ENCODE measurements at regions not wholly inside any gene's neighbourhood (a gene's known extent, or its start where the extent isn't known, plus 50 kb on each side); places are given as distances from the start of the nearest gene placed in this dataset.

DNA sequence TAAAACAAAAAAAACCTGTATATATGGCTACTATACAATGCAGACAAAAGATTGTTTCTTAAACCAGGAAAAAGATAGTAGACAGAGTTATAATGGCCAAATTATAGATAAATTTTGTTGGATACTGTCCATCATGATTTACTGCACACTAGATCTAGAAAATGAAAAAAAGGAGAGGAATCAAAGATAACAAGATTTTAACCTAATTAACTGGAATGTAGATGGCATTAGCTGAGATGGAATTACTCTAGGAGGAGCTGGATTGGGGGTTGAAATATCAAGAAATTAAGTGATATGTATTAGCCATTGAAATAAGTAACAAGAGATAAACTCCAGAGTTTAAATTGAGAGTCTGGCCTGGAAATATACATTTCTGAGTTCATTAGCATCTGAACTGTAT, 1489.1 kb downstream of the PLA2G4A start:
- DNase-seq (ENCODE audit: low read depth, low spot score), result no peak
- H3K4me3 ChIP-seq (ENCODE audit: low read length), result no peak overlapping the region
- no peaks in the 10 kb centered on the region for H3K36me3 ChIP-seq (ENCODE audit: control insufficient read depth, insufficient read depth, low read length)
- H3K9me3 ChIP-seq (ENCODE audit: control insufficient read depth, insufficient read depth, low read length), result no peaks in the 10 kb centered on the region
- no peak overlapping the region for H3K27ac ChIP-seq (ENCODE audit: low read length)
- no peaks in the 10 kb centered on the region for H3K27me3 ChIP-seq (ENCODE audit: control insufficient read depth, insufficient read depth, low read length)
- no peaks in the 10 kb centered on the region for H3K4me1 ChIP-seq (ENCODE audit: control insufficient read depth, insufficient read depth, low read length)

DNA sequence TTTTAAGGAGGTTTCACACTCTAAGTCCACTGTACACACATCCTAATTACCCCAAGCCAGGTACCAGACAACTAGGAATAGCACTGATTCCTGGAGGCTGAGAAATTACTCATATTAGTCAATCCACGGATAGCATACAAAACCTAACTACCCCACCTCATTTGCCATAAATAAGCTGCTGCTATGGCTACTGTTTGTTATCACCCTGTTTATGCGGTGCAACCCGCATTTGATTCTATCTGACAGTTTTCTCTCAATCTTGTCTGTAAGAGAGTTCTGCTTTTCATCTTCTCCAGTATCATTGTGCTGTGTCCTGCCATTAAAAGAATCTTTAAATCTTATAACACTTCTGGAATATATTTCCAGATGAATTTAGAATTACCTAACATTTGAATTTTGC, 1496.5 kb downstream of the PLA2G4A start:
- H3K9me3 ChIP-seq (ENCODE audit: control insufficient read depth, insufficient read depth, low read length), result no peaks in the 10 kb centered on the region
- H3K36me3 ChIP-seq (ENCODE audit: control insufficient read depth, insufficient read depth, low read length), result no peaks in the 10 kb centered on the region
- no peak overlapping the region for H3K4me3 ChIP-seq (ENCODE audit: low read length)
- H3K27me3 ChIP-seq (ENCODE audit: control insufficient read depth, insufficient read depth, low read length), result no peaks in the 10 kb centered on the region
- WGBS (ENCODE audit: insufficient coverage, insufficient read length), result no CpG with 5 or more reads among the region's 3 CpGs
- H3K4me1 ChIP-seq (ENCODE audit: control insufficient read depth, insufficient read depth, low read length), result no peaks in the 10 kb centered on the region
- H3K27ac ChIP-seq (ENCODE audit: low read length), result no peak overlapping the region
- no peak for DNase-seq (ENCODE audit: low read depth, low spot score)

DNA sequence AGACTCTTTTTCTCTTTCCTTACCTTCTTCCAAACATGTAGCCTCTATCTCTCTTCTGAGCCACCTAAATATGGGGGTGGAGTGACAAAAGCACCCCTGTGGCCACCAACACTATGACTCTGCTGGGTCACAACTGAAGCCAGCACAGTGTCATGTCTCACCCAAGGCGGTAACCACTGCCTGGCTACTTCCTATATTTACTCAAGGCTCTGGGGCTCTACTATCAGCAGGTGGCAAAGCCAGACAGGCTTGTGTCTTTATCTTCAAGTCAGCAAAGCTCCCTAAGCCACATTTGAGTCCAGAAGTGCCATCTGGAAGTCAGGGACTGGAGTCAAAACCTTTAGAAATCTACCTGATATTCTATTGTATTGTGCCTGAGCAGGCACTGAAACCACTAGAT, 1515.2 kb downstream of the PLA2G4A start:
- no peaks in the 10 kb centered on the region for H3K27me3 ChIP-seq (ENCODE audit: control insufficient read depth, insufficient read depth, low read length)
- DNase-seq (ENCODE audit: low read depth, low spot score), result no peak
- no peaks in the 10 kb centered on the region for H3K4me1 ChIP-seq (ENCODE audit: control insufficient read depth, insufficient read depth, low read length)
- H3K36me3 ChIP-seq (ENCODE audit: control insufficient read depth, insufficient read depth, low read length), result no peaks in the 10 kb centered on the region
- no peak overlapping the region for H3K4me3 ChIP-seq (ENCODE audit: low read length)
- no peaks in the 10 kb centered on the region for H3K9me3 ChIP-seq (ENCODE audit: control insufficient read depth, insufficient read depth, low read length)
- no peak overlapping the region for H3K27ac ChIP-seq (ENCODE audit: low read length)
- no CpG with 5 or more reads among the region's 1 CpG for WGBS (ENCODE audit: insufficient coverage, insufficient read length)

DNA sequence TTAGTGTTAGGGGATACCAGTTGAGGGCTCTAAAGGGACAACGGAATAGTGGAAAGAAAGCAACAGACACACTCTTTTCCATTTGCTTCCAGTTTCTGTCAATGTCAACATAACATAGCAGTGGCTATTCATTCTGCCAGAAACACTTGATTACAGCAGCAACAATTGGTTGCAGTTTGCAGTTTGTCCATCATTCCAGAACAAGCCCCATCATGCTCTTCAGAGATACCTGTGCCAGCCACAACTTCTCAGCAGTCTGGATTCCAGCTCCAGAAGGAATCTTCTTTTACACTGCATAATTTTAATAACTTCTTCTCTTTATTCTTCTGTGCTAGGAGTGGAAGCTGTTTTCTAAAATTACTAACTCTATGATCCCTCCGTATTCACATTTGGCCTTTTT, 1521.4 kb downstream of the PLA2G4A start:
- Histone ChIP-seq H3K27ac (ENCODE audit: low read length) (no peak overlapping the region), H3K9me3 (ENCODE audit: control insufficient read depth, insufficient read depth, low read length) (no peaks in the 10 kb centered on the region), H3K36me3 (ENCODE audit: control insufficient read depth, insufficient read depth, low read length) (no peaks in the 10 kb centered on the region), H3K4me3 (ENCODE audit: low read length) (no peak overlapping the region), H3K27me3 (ENCODE audit: control insufficient read depth, insufficient read depth, low read length) (no peaks in the 10 kb centered on the region), H3K4me1 (ENCODE audit: control insufficient read depth, insufficient read depth, low read length) (no peaks in the 10 kb centered on the region)
- no peak for DNase-seq (ENCODE audit: low read depth, low spot score)
- WGBS (ENCODE audit: insufficient coverage, insufficient read length), result no CpG with 5 or more reads among the region's 2 CpGs

DNA sequence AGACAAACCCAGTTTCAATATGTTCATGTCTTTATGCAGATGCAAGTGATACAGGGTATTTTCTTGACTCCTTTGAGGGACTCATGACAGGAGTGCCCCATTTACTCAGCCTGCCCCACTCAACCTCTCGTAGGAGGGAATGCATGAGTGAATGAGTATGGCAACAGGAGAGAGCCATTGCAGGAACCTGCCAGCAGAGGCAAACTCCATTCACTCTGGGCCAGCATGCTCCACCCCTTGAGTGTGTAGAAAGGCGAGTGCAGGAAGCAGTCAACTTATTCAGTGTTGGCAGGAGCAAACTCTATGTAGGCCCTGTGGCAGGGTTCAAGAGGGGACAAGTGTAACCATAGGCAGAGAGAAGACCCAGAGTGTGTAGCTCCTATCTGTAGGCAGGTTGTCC, 1526.3 kb downstream of the PLA2G4A start:
- H3K27ac ChIP-seq (ENCODE audit: low read length), result no peak overlapping the region
- no peak for DNase-seq (ENCODE audit: low read depth, low spot score)
- no peak overlapping the region for H3K4me3 ChIP-seq (ENCODE audit: low read length)
- H3K27me3 ChIP-seq (ENCODE audit: control insufficient read depth, insufficient read depth, low read length), result no peaks in the 10 kb centered on the region
- no CpG with 5 or more reads among the region's 2 CpGs for WGBS (ENCODE audit: insufficient coverage, insufficient read length)
- H3K9me3 ChIP-seq (ENCODE audit: control insufficient read depth, insufficient read depth, low read length), result no peaks in the 10 kb centered on the region; the same call in 1 of the 2 replicates
- peaks cover 1% of the 10 kb centered on the region; the same call in 1 of the 2 replicates for H3K4me1 ChIP-seq (ENCODE audit: control insufficient read depth, insufficient read depth, low read length)
- H3K36me3 ChIP-seq (ENCODE audit: control insufficient read depth, insufficient read depth, low read length), result 0 out of 2 replicates have a peak, but pooled peaks cover 3% of the 10 kb centered on the region

DNA sequence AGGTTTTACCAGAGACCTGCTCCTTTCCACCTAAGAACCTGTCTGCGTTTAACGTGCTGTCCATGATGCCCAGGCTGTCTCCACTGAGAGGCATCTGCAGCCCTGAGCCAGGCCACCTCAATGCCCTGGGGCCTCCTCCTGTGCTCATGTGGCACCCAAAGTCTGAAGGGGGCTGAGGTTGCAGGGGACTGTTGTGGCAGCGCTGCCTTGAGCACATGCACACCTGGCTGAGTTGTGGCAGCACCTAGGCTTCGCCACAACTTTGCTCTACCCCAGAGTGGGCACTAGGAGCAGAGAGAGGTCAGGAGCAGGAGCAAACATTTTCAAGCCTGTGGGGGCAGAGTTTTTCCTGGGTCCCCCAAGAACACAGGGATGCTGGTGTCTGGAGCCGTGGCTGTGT, 1527.1 kb downstream of the PLA2G4A start:
- Histone ChIP-seq H3K4me1 (ENCODE audit: control insufficient read depth, insufficient read depth, low read length) (peaks cover 1% of the 10 kb centered on the region; the same call in 1 of the 2 replicates), H3K27me3 (ENCODE audit: control insufficient read depth, insufficient read depth, low read length) (no peaks in the 10 kb centered on the region), H3K9me3 (ENCODE audit: control insufficient read depth, insufficient read depth, low read length) (no peaks in the 10 kb centered on the region; the same call in 1 of the 2 replicates), H3K27ac (ENCODE audit: low read length) (no peak overlapping the region), H3K36me3 (ENCODE audit: control insufficient read depth, insufficient read depth, low read length) (0 out of 2 replicates have a peak, but pooled peaks cover 3% of the 10 kb centered on the region), H3K4me3 (ENCODE audit: low read length) (no peak overlapping the region)
- no CpG with 5 or more reads among the region's 5 CpGs for WGBS (ENCODE audit: insufficient coverage, insufficient read length)
- DNase-seq (ENCODE audit: low read depth, low spot score), result no peak

DNA sequence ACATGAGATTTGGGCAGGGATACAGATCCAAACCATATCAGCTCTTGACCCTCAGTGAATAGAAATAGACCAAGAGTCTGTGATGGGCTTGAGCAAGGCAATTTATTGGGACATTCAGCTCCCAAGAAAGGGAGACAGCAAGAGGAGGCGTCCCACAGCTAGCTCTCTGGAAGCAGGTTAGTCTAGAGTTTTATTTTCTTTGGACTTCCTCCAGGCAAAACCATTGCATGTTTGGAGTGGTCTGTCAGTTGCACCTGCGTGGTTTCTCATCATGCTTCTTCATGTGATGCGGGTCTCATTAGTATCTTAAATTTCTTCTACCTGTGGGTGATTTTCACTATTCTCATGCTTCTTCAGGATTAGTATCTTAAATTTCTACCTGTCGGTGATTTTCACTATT, 1530.6 kb downstream of the PLA2G4A start:
- H3K27me3 ChIP-seq (ENCODE audit: control insufficient read depth, insufficient read depth, low read length), result no peaks in the 10 kb centered on the region
- H3K9me3 ChIP-seq (ENCODE audit: control insufficient read depth, insufficient read depth, low read length), result no peaks in the 10 kb centered on the region; the same call in 1 of the 2 replicates
- H3K4me3 ChIP-seq (ENCODE audit: low read length), result no peak overlapping the region
- no peak for DNase-seq (ENCODE audit: low read depth, low spot score)
- H3K27ac ChIP-seq (ENCODE audit: low read length), result no peak overlapping the region
- H3K36me3 ChIP-seq (ENCODE audit: control insufficient read depth, insufficient read depth, low read length), result 0 out of 2 replicates have a peak, but pooled peaks cover 3% of the 10 kb centered on the region
- WGBS (ENCODE audit: insufficient coverage, insufficient read length), result no CpG with 5 or more reads among the region's 4 CpGs
- H3K4me1 ChIP-seq (ENCODE audit: control insufficient read depth, insufficient read depth, low read length), result peaks cover 1% of the 10 kb centered on the region; the same call in 1 of the 2 replicates

DNA sequence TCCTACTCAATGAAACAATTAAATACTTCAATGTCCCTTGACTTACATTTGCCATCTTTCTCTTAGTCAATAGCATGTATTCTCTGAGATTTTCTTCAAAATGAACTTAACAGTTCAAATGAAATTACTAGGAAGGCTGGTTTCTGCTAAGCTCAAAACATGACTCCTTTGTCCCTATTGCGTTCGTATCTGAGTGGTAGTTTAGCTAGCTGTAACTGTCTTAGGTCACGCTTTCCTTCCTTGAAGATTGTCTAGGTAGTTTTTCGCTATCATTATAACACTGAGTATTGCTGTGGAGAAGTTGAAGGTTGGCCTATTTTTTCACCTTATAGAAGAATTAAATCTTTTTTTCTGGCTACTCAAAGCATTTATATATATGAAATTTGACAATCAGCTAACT, 1535.2 kb downstream of the PLA2G4A start:
- no peak overlapping the region for H3K27ac ChIP-seq (ENCODE audit: low read length)
- WGBS (ENCODE audit: insufficient coverage, insufficient read length), result no CpG with 5 or more reads among the region's 4 CpGs
- H3K27me3 ChIP-seq (ENCODE audit: control insufficient read depth, insufficient read depth, low read length), result no peaks in the 10 kb centered on the region
- no peak for DNase-seq (ENCODE audit: low read depth, low spot score)
- no peaks in the 10 kb centered on the region for H3K36me3 ChIP-seq (ENCODE audit: control insufficient read depth, insufficient read depth, low read length)
- H3K4me1 ChIP-seq (ENCODE audit: control insufficient read depth, insufficient read depth, low read length), result no peaks in the 10 kb centered on the region; the same call in 1 of the 2 replicates
- H3K4me3 ChIP-seq (ENCODE audit: low read length), result no peak overlapping the region
- H3K9me3 ChIP-seq (ENCODE audit: control insufficient read depth, insufficient read depth, low read length), result no peaks in the 10 kb centered on the region

DNA sequence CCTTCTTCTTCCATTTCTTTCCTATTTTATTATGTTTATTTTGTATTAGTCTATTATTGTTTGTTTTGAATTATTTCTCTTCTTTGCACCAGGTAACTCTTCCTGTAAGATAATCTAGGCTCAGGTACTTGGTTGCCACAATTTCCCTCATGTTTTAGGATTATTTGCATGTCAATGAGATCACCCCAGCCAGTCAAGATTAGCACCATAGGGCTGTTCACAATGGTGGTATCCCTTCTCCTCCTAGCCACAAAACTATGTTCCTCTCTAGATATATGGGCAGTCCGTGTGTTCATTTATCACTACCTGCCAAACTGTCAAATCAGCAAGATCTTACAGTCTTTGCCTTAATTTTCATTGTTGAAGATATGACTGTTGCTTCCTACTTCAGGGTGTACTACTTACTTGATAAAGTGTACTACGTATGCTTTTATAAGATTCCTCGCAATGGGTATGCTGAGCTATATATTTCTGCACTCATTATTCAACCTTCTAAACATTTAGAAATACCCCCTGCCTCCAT, 1536.2 kb downstream of the PLA2G4A start:
- no CpG with 5 or more reads among the region's 3 CpGs for WGBS (ENCODE audit: insufficient coverage, insufficient read length)
- no peak for DNase-seq (ENCODE audit: low read depth, low spot score)
- no peak overlapping the region for H3K27ac ChIP-seq (ENCODE audit: low read length)

DNA sequence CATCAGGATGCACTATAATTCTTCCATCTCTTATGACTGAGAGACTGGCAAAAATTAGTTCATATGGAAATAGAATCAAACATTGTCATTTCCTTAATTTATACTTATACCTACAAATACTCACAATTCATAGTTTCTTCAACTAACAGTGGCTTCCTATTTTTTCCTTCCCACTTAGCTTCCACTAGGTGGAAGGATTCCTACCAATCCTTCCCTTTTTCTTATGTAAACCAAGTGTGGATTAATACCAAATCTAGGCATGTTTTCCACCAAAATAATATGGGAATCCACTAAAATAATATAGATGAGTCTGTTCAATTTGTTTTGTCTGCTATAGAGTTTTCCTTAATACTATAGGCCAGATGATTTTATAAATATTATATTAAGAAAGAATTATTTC, 1537.1 kb downstream of the PLA2G4A start:
- Histone ChIP-seq H3K4me1 (ENCODE audit: control insufficient read depth, insufficient read depth, low read length) (no peaks in the 10 kb centered on the region; the same call in 1 of the 2 replicates), H3K4me3 (ENCODE audit: low read length) (no peak overlapping the region), H3K27me3 (ENCODE audit: control insufficient read depth, insufficient read depth, low read length) (no peaks in the 10 kb centered on the region), H3K9me3 (ENCODE audit: control insufficient read depth, insufficient read depth, low read length) (no peaks in the 10 kb centered on the region), H3K36me3 (ENCODE audit: control insufficient read depth, insufficient read depth, low read length) (no peaks in the 10 kb centered on the region), H3K27ac (ENCODE audit: low read length) (no peak overlapping the region)
- DNase-seq (ENCODE audit: low read depth, low spot score), result no peak

More for the DNA sequence above, 1536.2 kb downstream of the PLA2G4A start:
- Histone ChIP-seq H3K27me3 (ENCODE audit: control insufficient read depth, insufficient read depth, low read length) (no peaks in the 10 kb centered on the region), H3K4me1 (ENCODE audit: control insufficient read depth, insufficient read depth, low read length) (no peaks in the 10 kb centered on the region; the same call in 1 of the 2 replicates), H3K4me3 (ENCODE audit: low read length) (no peak overlapping the region), H3K36me3 (ENCODE audit: control insufficient read depth, insufficient read depth, low read length) (no peaks in the 10 kb centered on the region), H3K9me3 (ENCODE audit: control insufficient read depth, insufficient read depth, low read length) (no peaks in the 10 kb centered on the region)

DNA sequence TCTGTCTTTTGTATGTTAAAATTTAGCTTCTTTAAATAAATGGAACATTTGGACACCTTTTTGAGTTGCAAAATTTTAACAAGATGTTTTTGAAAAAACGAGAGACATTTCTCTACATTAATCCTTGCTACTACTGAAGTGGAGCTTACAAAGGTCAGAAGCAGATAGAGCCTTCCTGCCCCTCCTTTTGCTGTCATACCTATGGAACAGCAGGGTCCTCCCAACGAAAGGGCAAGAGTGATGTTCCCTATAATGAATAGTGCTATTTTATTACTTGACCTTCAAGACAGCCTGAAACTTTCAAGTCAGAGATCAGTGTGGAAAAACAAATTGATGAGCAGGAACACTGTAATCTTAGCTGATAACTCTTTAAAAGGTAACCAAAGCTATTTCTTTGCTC, 1538.9 kb downstream of the PLA2G4A start:
- Histone ChIP-seq H3K4me3 (ENCODE audit: low read length) (no peak overlapping the region), H3K4me1 (ENCODE audit: control insufficient read depth, insufficient read depth, low read length) (no peaks in the 10 kb centered on the region; the same call in 1 of the 2 replicates), H3K9me3 (ENCODE audit: control insufficient read depth, insufficient read depth, low read length) (no peaks in the 10 kb centered on the region), H3K27me3 (ENCODE audit: control insufficient read depth, insufficient read depth, low read length) (no peaks in the 10 kb centered on the region), H3K27ac (ENCODE audit: low read length) (no peak overlapping the region), H3K36me3 (ENCODE audit: control insufficient read depth, insufficient read depth, low read length) (no peaks in the 10 kb centered on the region)
- no peak for DNase-seq (ENCODE audit: low read depth, low spot score)
- no CpG with 5 or more reads among the region's 2 CpGs for WGBS (ENCODE audit: insufficient coverage, insufficient read length)

Data from iPS DF 6.9 (cell line).